NCI-H128 (cell line): ENCODE measurements at regions not wholly inside any gene's neighbourhood (a gene's known extent, or its start where the extent isn't known, plus 50 kb on each side); places are given as distances from the start of the nearest gene placed in this dataset.
"Not testable (repeated sequence)": the region's sequence is repeated elsewhere in the genome, so short reads cannot be mapped to it uniquely, and the experiment has no call there.

Source experiments
- DNase-seq: peaks from one replicate; lab custom pipeline; 2025; ENCODE audit not compliant: unreplicated experiment; lab: John Stamatoyannopoulos, UW

DNA sequence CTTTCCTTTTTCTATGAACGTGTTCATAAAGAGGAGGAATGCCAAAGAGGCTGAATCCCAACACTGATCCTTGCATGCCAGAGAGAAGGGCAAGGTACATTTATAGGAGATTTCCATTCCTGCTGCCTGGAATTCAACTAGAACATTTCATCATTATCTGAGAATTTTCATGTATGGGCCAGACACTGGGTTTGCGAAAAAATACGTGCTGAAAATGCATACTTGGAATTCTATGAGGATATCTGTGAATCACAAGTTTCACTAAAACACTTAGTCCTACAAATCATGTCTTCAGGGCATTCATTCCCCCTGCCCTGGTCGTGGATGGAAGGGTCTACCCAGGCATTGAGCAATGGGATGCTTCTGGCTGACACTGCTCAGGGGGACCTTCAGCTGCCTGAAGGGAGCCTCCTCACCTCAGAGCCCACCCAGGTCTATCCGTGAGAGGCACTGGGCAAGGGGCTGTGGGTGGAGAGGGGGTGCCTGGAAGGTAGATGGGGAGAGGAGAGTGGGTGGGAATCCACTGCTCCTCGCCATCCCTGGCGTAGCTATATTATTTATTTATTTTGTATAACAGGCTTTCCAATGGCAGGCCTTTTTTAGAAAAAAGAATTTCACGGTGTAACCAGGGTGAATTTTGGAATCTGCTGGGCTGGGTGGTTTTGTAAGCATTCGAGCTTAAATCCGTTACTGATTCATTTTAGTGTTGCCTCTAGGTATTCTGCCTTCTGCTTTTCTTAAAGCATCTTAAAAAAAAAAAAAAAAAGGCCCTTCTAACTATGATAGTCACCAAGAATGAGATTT, 560.6 kb upstream of the ID2 start:
- DNase-seq: no peak

- no peak for DNase-seq
Observed at GRCh38 chr2:8121826-8122513, 559.9 kb upstream of the ID2 start.

GRCh38 chr2:8122520-8122919, 559.3 kb upstream of the ID2 start:
- DNase-seq: no peak

DNA sequence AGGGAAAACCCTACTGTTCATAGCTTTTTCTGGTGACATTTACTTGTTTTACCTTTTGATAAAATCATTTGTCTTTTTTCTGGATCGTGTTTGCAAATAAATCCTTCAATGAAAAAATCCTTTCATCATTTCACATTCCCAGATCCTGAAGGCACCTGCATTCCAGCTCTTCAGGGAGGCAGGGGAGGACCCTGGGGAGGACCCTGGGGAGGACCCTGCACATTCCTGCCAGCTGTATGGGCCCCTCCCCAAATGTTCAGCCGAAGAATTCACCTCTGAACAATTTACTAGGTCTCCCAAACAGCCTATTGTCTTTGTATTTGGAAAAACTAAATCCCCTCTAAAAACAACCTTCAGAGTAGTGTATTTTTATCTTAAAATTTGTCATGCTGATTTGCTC, 558.4 kb upstream of the ID2 start:
- no peak for DNase-seq

DNA sequence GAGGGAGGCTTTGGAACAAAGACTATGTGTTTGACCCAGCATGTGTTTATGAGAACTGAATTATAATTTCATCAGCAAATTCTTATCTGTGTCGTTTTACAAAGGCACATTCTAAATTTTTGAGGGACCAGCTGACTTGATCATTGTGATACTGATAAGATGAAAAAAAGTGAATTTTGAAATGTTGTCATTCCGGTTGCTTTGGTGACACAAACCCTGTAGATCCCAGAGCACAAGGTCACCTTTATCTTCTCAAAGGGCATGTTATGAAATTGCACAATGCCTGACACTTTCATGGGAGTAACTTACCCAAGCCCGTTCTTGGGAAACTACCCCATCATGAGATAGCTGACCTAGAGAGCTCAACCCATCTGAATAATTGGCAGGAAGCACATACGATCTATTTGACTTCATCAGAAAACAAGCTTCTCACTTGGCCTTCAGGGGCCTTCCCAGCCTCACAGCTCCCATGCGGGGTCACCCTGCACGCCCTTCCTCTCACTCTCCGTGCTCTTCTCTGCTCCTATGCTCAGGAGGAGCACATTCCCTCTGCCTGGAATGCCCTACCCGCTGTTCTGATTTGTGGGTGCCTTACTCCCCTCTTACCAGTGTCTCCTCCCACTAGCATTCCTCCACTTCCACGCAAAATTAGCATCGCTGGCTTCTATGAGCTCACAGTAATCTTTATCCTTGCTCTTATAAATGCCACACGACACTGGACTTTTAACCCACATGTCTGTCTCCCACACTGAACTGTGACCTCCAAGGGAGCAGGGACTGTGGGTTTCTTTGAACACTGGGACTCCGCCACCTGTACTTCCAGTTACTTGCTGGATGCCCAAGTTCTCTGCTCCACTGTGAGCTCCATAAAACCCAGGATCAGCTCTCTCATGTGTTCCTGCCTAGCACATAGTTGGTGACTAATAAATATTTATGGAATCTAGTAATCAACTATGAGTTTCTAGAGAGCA, 555.8 kb upstream of the ID2 start:
- no peak for DNase-seq

GRCh38 chr2:8126783-8127182, 555.1 kb upstream of the ID2 start:
- DNase-seq: no peak

DNA sequence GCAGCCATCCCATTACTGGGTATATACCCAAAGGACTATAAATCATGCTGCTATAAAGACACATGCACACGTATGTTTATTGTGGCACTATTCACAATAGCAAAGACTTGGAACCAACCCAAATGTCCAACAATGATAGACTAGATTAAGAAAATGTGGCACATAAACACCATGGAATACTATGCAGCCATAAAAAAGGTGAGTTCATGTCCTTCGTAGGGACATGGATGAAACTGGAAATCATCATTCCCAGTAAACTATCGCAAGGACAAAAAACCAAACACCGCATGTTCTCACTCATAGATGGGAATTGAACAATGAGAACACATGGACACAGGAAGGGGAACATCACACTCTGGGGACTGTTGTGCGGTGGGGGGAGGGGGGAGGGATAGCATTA, 550.4 kb upstream of the ID2 start:
- DNase-seq: not testable (repeated sequence)

GRCh38 chr2:8132351-8132831, 549.5 kb upstream of the ID2 start:
- no peak for DNase-seq

DNA sequence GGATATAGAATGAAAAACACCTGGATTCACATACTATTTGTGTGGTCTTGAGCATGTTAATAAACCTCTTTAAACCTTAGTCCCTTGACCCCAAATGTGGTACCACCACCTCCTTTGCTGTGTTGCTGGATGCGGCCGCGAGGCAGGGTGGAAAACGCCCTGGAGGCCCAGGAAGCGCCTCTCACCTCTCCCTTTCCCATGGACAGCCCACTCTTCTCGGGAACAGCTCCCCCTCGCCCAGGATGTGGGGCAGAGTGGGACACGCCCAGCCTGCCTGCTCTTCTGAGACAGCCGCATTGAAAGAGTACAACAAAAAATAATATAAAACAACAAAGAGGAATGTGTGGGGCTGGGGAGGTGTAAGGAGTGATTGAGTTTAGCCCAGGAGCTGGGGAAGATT, 549.0 kb upstream of the ID2 start:
- no peak for DNase-seq

DNA sequence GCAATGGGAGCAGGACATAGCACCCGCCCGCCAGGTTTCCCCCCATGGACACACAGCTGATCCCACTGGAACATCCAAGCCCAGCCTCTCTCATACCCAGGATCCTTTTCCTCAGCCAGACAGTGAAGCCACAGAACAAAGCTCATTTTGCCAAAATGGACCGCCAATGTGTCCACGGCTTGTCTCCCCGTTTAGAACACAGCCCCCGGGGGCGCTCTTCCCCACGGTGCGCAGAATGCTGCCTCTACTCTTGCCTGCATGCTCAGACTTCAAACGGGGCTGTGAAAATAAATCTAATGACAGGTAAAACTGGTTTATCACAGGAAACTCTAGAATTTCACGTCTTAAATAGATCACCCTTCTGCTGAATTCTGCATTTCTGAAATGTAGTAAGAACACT, 548.5 kb upstream of the ID2 start:
- no peak for DNase-seq

- DNase-seq: no peak
Observed at GRCh38 chr2:8133913-8134472, 547.9 kb upstream of the ID2 start.

DNA sequence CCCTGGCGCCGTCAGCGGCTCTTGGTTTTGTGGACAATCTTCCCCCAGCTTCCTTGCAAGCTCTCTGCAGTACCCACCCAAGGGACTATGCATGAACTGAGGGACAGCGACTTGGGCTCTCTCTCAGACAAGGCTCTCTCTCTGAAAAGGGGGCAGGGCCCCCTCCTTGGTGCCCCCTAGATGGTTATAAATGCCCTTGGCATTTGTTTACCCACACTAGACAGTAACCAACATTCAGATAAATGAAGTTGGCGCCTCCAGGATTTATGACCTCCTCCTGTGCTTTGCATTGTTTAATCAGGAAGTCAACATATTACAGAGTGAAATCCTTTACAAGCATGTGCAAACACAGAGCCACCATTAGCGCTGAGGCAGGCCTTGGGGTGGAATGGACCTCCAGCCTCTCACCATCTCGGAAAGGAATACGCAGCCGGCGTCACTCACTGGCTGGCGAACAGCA, 547.4 kb upstream of the ID2 start:
- DNase-seq: no peak

GRCh38 chr2:8134985-8135682, 546.7 kb upstream of the ID2 start:
- no peak for DNase-seq

DNA sequence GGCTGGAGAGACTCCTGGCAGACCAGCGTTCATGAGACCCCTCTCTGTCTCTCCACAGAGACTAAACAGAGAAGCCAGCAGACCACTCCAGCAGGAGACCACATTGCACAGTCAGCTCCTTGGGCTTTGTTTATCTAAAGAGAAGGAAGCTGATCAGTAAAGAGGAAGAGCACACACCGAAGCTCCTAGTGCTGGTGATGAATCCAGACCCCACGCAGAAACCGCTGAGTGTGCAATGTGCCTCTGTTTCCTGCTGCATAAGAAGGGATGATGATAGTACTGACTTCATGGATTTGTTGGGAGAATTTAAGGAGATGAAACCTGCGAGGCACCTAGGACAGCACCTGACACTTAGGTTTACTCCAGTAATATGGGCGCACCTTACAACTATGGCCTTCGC, 544.1 kb upstream of the ID2 start:
- DNase-seq: no peak

DNA sequence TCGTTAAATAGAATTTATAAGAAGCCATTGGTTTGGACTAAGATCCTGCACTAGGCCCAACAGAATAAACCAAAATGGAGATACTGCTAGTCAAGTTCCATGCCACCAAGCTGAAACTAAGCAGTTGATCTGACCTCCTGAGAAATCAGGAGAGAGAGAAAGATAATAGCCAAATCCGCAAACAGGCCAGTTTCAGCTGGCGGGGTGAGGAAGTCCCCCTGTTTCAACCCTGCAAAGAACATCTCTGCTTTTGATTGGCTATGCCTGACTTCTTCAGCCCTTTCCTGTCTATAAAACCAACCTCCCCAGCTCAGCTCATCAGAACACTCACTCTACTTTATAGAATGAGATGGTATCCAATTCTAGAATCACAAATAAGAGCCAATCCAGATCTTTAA, 543.3 kb upstream of the ID2 start:
- no peak for DNase-seq

GRCh38 chr2:8138923-8139667, 542.8 kb upstream of the ID2 start:
- DNase-seq: no peak

DNA sequence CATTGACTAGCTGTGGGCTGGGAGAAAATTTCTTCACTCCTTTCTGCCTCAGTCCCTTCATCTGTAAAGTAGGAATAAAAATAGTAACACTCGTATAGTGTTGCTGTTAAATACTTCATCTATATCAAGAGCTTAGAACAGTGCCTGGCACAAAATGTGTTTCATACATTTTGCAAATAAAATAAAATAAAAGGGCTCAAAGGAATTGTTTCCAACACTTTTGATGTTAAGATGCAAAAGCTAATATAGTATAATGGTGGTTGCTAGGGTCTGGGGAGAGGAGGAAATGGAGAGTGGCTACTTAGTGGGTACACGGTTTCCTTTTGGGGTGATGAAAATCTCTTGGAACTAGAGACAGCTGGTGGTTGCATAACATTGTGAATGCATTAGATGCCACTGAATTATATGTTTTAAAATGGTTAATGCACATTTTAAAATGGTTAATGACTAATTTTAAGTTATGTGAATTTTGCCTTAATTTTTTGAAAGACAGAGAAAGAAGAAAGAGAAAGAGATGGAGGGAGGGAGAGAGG, 542.1 kb upstream of the ID2 start:
- no peak for DNase-seq

GRCh38 chr2:8141079-8141707, 540.7 kb upstream of the ID2 start:
- DNase-seq: no peak

GRCh38 chr2:8141780-8142179, 540.1 kb upstream of the ID2 start:
- DNase-seq: no peak
